IMR-90 (cell line): ENCODE measurements at regions not wholly inside any gene's neighbourhood (a gene's known extent, or its start where the extent isn't known, plus 50 kb on each side); places are given as distances from the start of the nearest gene placed in this dataset.

Experiments
- ATAC-seq: fragments of 200-7000 bp; cut with Tn5 transposase; 2 replicates; pipeline ENCODE4 v1.9.1; 2020; ENCODE audit warnings: low read depth, mild to moderate bottlenecking, moderate library complexity
- BruUV-seq: library from RNA; stranded (reverse); fragments of 400-500 nt; replicated peaks from 2 replicates; lab custom pipeline; 2021; lab: Mats Ljungman, UMichigan
- CTCF ChIA-PET: fragments of 300-600 bp; formaldehyde crosslinking; extraction: SDS; loops from one replicate; lab custom pipeline; 2021; ENCODE audit warnings: antibody characterized with exemption; lab: Yijun Ruan, JAX
- POLR2A ChIA-PET: fragments of 300-600 bp; sonication (Branson Sonifier 250); formaldehyde crosslinking; loops from one replicate; lab custom pipeline; 2022; ENCODE audit warnings: antibody characterized with exemption; ENCODE audit not compliant: unreplicated experiment; lab: Charles Lee
- DNase-seq: peaks from one replicate; pipeline ENCODE4 v3.0.0; 2013
- H2AFZ ChIP-seq: replicated peaks from 2 replicates; pipeline ENCODE3; 2013; ENCODE audit warnings: low read length, mild to moderate bottlenecking; ENCODE audit not compliant: poor library complexity
- H2AK5ac ChIP-seq: 2 replicates; pipeline ENCODE4 v1.6.1; 2013; ENCODE audit warnings: low read depth, low read length, inconsistent platforms
- H2AK9ac ChIP-seq: replicated peaks from 2 replicates; pipeline ENCODE3; 2013; ENCODE audit warnings: mild to moderate bottlenecking, low read depth, low read length, moderate library complexity; ENCODE audit not compliant: poor library complexity
- H2BK120ac ChIP-seq: 2 replicates; pipeline ENCODE4 v1.6.1; 2013; ENCODE audit warnings: low read depth, low read length, inconsistent platforms
- H2BK15ac ChIP-seq: 3 replicates; pipeline ENCODE4 v1.6.1; 2013; ENCODE audit warnings: low read depth, low read length, inconsistent platforms
- H2BK20ac ChIP-seq: 2 replicates; pipeline ENCODE4 v1.6.1; 2013; ENCODE audit warnings: low read depth, mild to moderate bottlenecking, inconsistent platforms, low read length, moderate library complexity
- H2BK5ac ChIP-seq: 2 replicates; pipeline ENCODE4 v1.6.1; 2013; ENCODE audit warnings: mild to moderate bottlenecking, low read depth, low read length, inconsistent platforms; ENCODE audit not compliant: poor library complexity, severe bottlenecking
- H3K14ac ChIP-seq: replicated peaks from 2 replicates; pipeline ENCODE4 v1.6.1; 2013; ENCODE audit warnings: low read depth, low read length, inconsistent platforms
- H3K18ac ChIP-seq: 2 replicates; pipeline ENCODE4 v1.6.1; 2013; ENCODE audit warnings: low read depth, low read length, control low read depth
- H3K23ac ChIP-seq: 2 replicates; pipeline ENCODE4 v1.6.1; 2013; ENCODE audit warnings: low read depth, low read length, inconsistent platforms
- H3K27ac ChIP-seq: 2 replicates; pipeline ENCODE4 v1.5.1; 2013; ENCODE audit warnings: mild to moderate bottlenecking, control low read depth, low read length; ENCODE audit not compliant: insufficient read depth
- H3K27me3 ChIP-seq: 2 replicates; pipeline ENCODE4 v1.6.1; 2013; ENCODE audit warnings: low read length; ENCODE audit not compliant: control insufficient read depth, insufficient read depth
- H3K36me3 ChIP-seq: 2 replicates; pipeline ENCODE4 v1.6.1; 2013; ENCODE audit warnings: low read length, mixed read lengths; ENCODE audit not compliant: control insufficient read depth, insufficient read depth
- H3K4ac ChIP-seq: 2 replicates; pipeline ENCODE4 v1.6.1; 2013; ENCODE audit warnings: low read depth, low read length, inconsistent platforms
- H3K4me1 ChIP-seq: 2 replicates; pipeline ENCODE4 v1.6.1; 2013; ENCODE audit warnings: low read length, mixed read lengths; ENCODE audit not compliant: control insufficient read depth, insufficient read depth
- H3K4me2 ChIP-seq: 2 replicates; pipeline ENCODE4 v1.6.1; 2013; ENCODE audit warnings: low read depth, mild to moderate bottlenecking, control low read depth, low read length, moderate library complexity
- H3K4me3 ChIP-seq: 2 replicates; pipeline ENCODE4 v1.5.1; 2013; ENCODE audit warnings: low read depth, mild to moderate bottlenecking, control low read depth, low read length, moderate library complexity; ENCODE audit not compliant: insufficient read depth
- H3K56ac ChIP-seq: 2 replicates; pipeline ENCODE4 v1.6.1; 2013; ENCODE audit warnings: low read length, inconsistent platforms; ENCODE audit not compliant: insufficient read depth; ENCODE audit errors: extremely low read depth
- H3K79me1 ChIP-seq, 2 experiments: 2 replicates each; pipeline ENCODE4 v1.6.1; 2013; ENCODE audit warnings: low read length in 2 of 2, inconsistent platforms in 1 of 2, low read depth in 1 of 2
- H3K9ac ChIP-seq: 2 replicates; pipeline ENCODE4 v1.6.1; 2013; ENCODE audit warnings: low read depth, low read length, control low read depth
- H3K9me1 ChIP-seq: 2 replicates; pipeline ENCODE4 v1.6.1; 2013; ENCODE audit warnings: low read length, inconsistent platforms; ENCODE audit not compliant: insufficient read depth
- H3K9me3 ChIP-seq: 2 replicates; pipeline ENCODE4 v1.6.1; 2013; ENCODE audit warnings: low read length; ENCODE audit not compliant: control insufficient read depth, insufficient read depth
- H4K20me1 ChIP-seq: 2 replicates; pipeline ENCODE4 v1.6.1; 2013; ENCODE audit warnings: low read length, inconsistent platforms; ENCODE audit not compliant: insufficient read depth
- H4K5ac ChIP-seq: 2 replicates; pipeline ENCODE4 v1.6.1; 2013; ENCODE audit warnings: mild to moderate bottlenecking, low read depth, low read length, control low read depth
- H4K8ac ChIP-seq, 2 experiments: 2 replicates each; pipeline ENCODE4 v1.6.1; 2013; ENCODE audit warnings: low read depth in 2 of 2, low read length in 2 of 2, control low read depth in 1 of 2, inconsistent platforms in 1 of 2
- H4K91ac ChIP-seq: 2 replicates; pipeline ENCODE4 v1.6.1; 2013; ENCODE audit warnings: low read depth, low read length, inconsistent platforms; ENCODE audit not compliant: insufficient read depth
- CTCF ChIP-seq: conservative IDR thresholded peaks from 2 replicates; pipeline ENCODE4 v1.5.1; 2012; ENCODE audit warnings: mild to moderate bottlenecking, low read depth, low read length, improper control_type of control experiment
- WGBS, 2 experiments: methylation state at CpG; one replicate each; pipeline versions ENCODE4 v1.1.5 to v1.1.7; 2013; ENCODE audit warnings: missing lambda C conversion rate in 2 of 2; ENCODE audit not compliant: insufficient read length in 1 of 2; ENCODE audit errors: extremely low coverage in 2 of 2; 5-methylcytosine and 5-hydroxymethylcytosine counted together
- dilution Hi-C: fragments of 300-500 bp; cut with HindIII; formaldehyde crosslinking; loops from one replicate; pipeline ENCODE4 v1.14.3; 2018; ENCODE audit warnings: low sequenced_read_pairs; ENCODE audit not compliant: unreplicated experiment
- in situ Hi-C: fragments of 300-500 bp; cut with MboI; formaldehyde crosslinking; loops from 3 replicates; pipeline ENCODE4 v1.14.3; 2019; ENCODE audit warnings: low sequenced_read_pairs, inconsistent platforms, mixed read lengths
- intact Hi-C: fragments of 100-400 bp; cut with micrococcal nuclease; formaldehyde crosslinking; loops from 2 replicates; pipeline ENCODE4 v1.10.0; 2022

GRCh38 chr12:90773491-90773890 lies 181.5 kb downstream of the CCER1 start:
- no peak overlapping the region for H3K4me2 ChIP-seq
- TF ChIP-seq CTCF: no peak
- H2BK120ac ChIP-seq: no peak overlapping the region
- no peaks in the 10 kb centered on the region for H4K20me1 ChIP-seq
- H2BK20ac ChIP-seq: no peak overlapping the region
- intact Hi-C loops: no loop called here
- ChIA-PET POLR2A (interaction anchor here (0.6 kb wide), 1 partner anchor 53 kb away, joined by 3 read pairs; no protein-coding TSS in a partner anchor), CTCF (no interaction called here)
- H2AK5ac ChIP-seq: no peak overlapping the region
- no peaks in the 10 kb centered on the region for H3K4me1 ChIP-seq
- no TSS peak for BruUV-seq
- H2BK15ac ChIP-seq: no peak overlapping the region
- H3K23ac ChIP-seq: no peak overlapping the region
- no peaks in the 10 kb centered on the region for H3K36me3 ChIP-seq
- no peak overlapping the region; the same call in 1 of the 2 replicates for H3K56ac ChIP-seq
- ATAC-seq: no peak
- no peak overlapping the region for H4K91ac ChIP-seq
- H3K9ac ChIP-seq: no peak overlapping the region
- no peak overlapping the region for H3K18ac ChIP-seq
- no peak for DNase-seq
- H3K4ac ChIP-seq: no peak overlapping the region
- no CpG with 5 or more reads among the region's 1 CpG for WGBS, 2 experiments
- H3K79me1 ChIP-seq: no peaks in the 10 kb centered on the region
- in situ Hi-C loops: no loop called here
- H3K27me3 ChIP-seq: no peaks in the 10 kb centered on the region
- H4K5ac ChIP-seq: no peak overlapping the region
- H3K14ac ChIP-seq: no peak overlapping the region
- H3K27ac ChIP-seq: no peak overlapping the region
- no peak overlapping the region for H4K8ac ChIP-seq
- dilution Hi-C loops: no loop called here
- H2AFZ ChIP-seq: no peak overlapping the region
- no peaks in the 10 kb centered on the region for H3K9me3 ChIP-seq
- no peak overlapping the region for H2BK5ac ChIP-seq
- H3K9me1 ChIP-seq: no peaks in the 10 kb centered on the region
- no peak overlapping the region for H3K4me3 ChIP-seq
- H2AK9ac ChIP-seq: no peak overlapping the region
